ENCODE measurements at regions not wholly inside any gene's neighbourhood (a gene's known extent, or its start where the extent isn't known, plus 50 kb on each side); places are given as distances from the start of the nearest gene placed in this dataset.

DNA sequence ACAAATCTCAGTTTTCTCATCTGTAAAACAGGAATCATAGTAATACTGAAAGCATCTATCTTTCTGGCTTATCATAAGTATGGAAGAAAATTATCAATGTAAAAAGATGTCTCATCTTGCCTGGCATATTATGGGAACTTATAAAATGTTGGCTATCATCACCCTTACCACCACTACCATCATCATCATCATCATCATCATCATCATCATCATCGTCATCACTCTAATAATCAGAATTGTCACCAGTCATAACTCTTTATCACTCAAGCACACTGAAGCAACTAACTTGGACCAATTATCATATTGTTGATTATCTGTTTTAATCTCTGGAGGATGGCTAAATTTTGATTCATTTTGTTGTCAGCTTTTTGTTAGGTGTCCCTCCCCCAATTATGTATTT lies 825.4 kb downstream of the SORCS3 start:
- TF ChIP-seq POLR2A (IDR thresholded peaks at IDR 0.05; ENCODE audit: low read depth, low read length) (no peak), POLR2AphosphoS5 (IDR thresholded peaks at IDR 0.05; ENCODE audit: low read depth, low read length) (no peak)

All from GM12892 (cell line).